H9 (cell line): ENCODE measurements at regions not wholly inside any gene's neighbourhood (a gene's known extent, or its start where the extent isn't known, plus 50 kb on each side); places are given as distances from the start of the nearest gene placed in this dataset.

Source experiments
- DNase-seq: peaks from one replicate; pipeline ENCODE4 v3.0.0-alpha.2; 2017
- H2AFZ ChIP-seq: one replicate; pipeline ENCODE4 v1.6.1; 2013; ENCODE audit warnings: mild to moderate bottlenecking, low read length, control low read depth, moderate library complexity
- H2AK5ac ChIP-seq: 2 replicates; pipeline ENCODE4 v1.6.1; 2013; ENCODE audit warnings: low read length, control low read depth, mixed read lengths; ENCODE audit not compliant: insufficient read length
- H2BK120ac ChIP-seq: one replicate; pipeline ENCODE4 v1.6.1; 2013; ENCODE audit warnings: low read depth, mild to moderate bottlenecking, low read length, control low read depth, inconsistent platforms; ENCODE audit not compliant: poor library complexity, severe bottlenecking
- H2BK12ac ChIP-seq: 2 replicates; pipeline ENCODE4 v1.6.1; 2013; ENCODE audit warnings: low read length, control low read depth, mixed read lengths, low read depth; ENCODE audit not compliant: insufficient read length
- H2BK15ac ChIP-seq: 2 replicates; pipeline ENCODE4 v1.6.1; 2013; ENCODE audit warnings: low read depth, low read length, control low read depth
- H2BK20ac ChIP-seq: one replicate; pipeline ENCODE4 v1.6.1; 2013; ENCODE audit warnings: low read depth, mild to moderate bottlenecking, low read length, control low read depth, inconsistent platforms; ENCODE audit not compliant: poor library complexity, severe bottlenecking
- H2BK5ac ChIP-seq: 2 replicates; pipeline ENCODE4 v1.6.1; 2013; ENCODE audit warnings: low read length, control low read depth, mixed read lengths; ENCODE audit not compliant: insufficient read length
- H3K14ac ChIP-seq: 2 replicates; pipeline ENCODE4 v1.6.1; 2013; ENCODE audit warnings: low read length, control low read depth; ENCODE audit not compliant: insufficient read depth
- H3K18ac ChIP-seq: 2 replicates; pipeline ENCODE4 v1.6.1; 2013; ENCODE audit warnings: low read depth, mild to moderate bottlenecking, mixed read lengths, low read length, control low read depth; ENCODE audit not compliant: insufficient read length
- H3K23ac ChIP-seq: 2 replicates; pipeline ENCODE4 v1.6.1; 2013; ENCODE audit warnings: low read length, control low read depth, mixed read lengths, low read depth; ENCODE audit not compliant: insufficient read length
- H3K23me2 ChIP-seq: 2 replicates; pipeline ENCODE4 v1.6.1; 2013; ENCODE audit warnings: low read depth, mild to moderate bottlenecking, mixed read lengths, low read length, control low read depth; ENCODE audit not compliant: insufficient read length, poor library complexity, severe bottlenecking
- H3K27ac ChIP-seq: 2 replicates; pipeline ENCODE4 v1.5.1; 2013; ENCODE audit warnings: low read length, control low read depth, mixed read lengths, low read depth; ENCODE audit not compliant: insufficient read length
- H3K27me3 ChIP-seq: 2 replicates; pipeline ENCODE4 v1.6.1; 2013; ENCODE audit warnings: low read length, control low read depth, inconsistent platforms; ENCODE audit not compliant: insufficient read depth
- H3K4ac ChIP-seq: 2 replicates; pipeline ENCODE4 v1.6.1; 2013; ENCODE audit warnings: low read depth, mild to moderate bottlenecking, control low read depth, inconsistent platforms, low read length, moderate library complexity
- H3K4me1 ChIP-seq: 2 replicates; pipeline ENCODE4 v1.6.1; 2013; ENCODE audit warnings: low read length, control low read depth, inconsistent platforms; ENCODE audit not compliant: insufficient read depth
- H3K4me2 ChIP-seq: 2 replicates; pipeline ENCODE4 v1.6.1; 2013; ENCODE audit warnings: low read length, control low read depth, mixed read lengths; ENCODE audit not compliant: insufficient read length, insufficient read depth
- H3K56ac ChIP-seq: 2 replicates; pipeline ENCODE4 v1.6.1; 2013; ENCODE audit warnings: low read depth, mild to moderate bottlenecking, mixed read lengths, low read length, control low read depth; ENCODE audit not compliant: insufficient read length
- H3K79me1 ChIP-seq: 2 replicates; pipeline ENCODE4 v1.6.1; 2013; ENCODE audit warnings: low read depth, mild to moderate bottlenecking, moderate library complexity, low read length, control low read depth, inconsistent platforms; ENCODE audit not compliant: insufficient read depth, poor library complexity, severe bottlenecking
- H3K79me2 ChIP-seq: 2 replicates; pipeline ENCODE4 v1.6.1; 2013; ENCODE audit warnings: low read length, control low read depth, inconsistent platforms; ENCODE audit not compliant: insufficient read depth
- H3K9ac ChIP-seq: 2 replicates; pipeline ENCODE4 v1.6.1; 2013; ENCODE audit warnings: low read length, control low read depth, mixed read lengths; ENCODE audit not compliant: insufficient read length; ENCODE audit errors: extremely low read depth
- H3K9me3 ChIP-seq: one replicate; pipeline ENCODE4 v1.6.1; 2013; ENCODE audit warnings: low read depth, low read length, inconsistent platforms; ENCODE audit not compliant: control insufficient read depth
- H3T11ph ChIP-seq: one replicate; pipeline ENCODE4 v1.6.1; 2013; ENCODE audit warnings: mild to moderate bottlenecking, low read length, control low read depth, inconsistent platforms
- H4K20me1 ChIP-seq: one replicate; pipeline ENCODE4 v1.6.1; 2013; ENCODE audit not compliant: control insufficient read depth, insufficient read length, insufficient read depth
- H4K5ac ChIP-seq: 2 replicates; pipeline ENCODE4 v1.6.1; 2013; ENCODE audit warnings: low read depth, mild to moderate bottlenecking, mixed read lengths, low read length, control low read depth; ENCODE audit not compliant: insufficient read length
- H4K8ac ChIP-seq: replicated peaks from 2 replicates; pipeline ENCODE4 v1.6.1; 2013; ENCODE audit warnings: low read length, control low read depth, mixed read lengths, low read depth; ENCODE audit not compliant: insufficient read length
- H4K91ac ChIP-seq: 2 replicates; pipeline ENCODE4 v1.6.1; 2013; ENCODE audit warnings: low read depth, mild to moderate bottlenecking, moderate library complexity, mixed read lengths, low read length, control low read depth; ENCODE audit not compliant: insufficient read length
- H3K27ac Mint-ChIP-seq, 3 experiments: 2 replicates in 2 of 3; 3 replicates in 1 of 3; pipeline ENCODE4 v1.8.0; 2020 to 2021; ENCODE audit warnings: mixed read lengths in 3 of 3, mild to moderate bottlenecking in 1 of 3, moderate library complexity in 1 of 3
- H3K27me3 Mint-ChIP-seq: 2 replicates; pipeline ENCODE4 v1.8.0; 2021; ENCODE audit warnings: low read depth, mild to moderate bottlenecking, moderate library complexity, mixed read lengths
- H3K36me3 Mint-ChIP-seq, 3 experiments: 2 replicates in 2 of 3; 3 replicates in 1 of 3; pipeline ENCODE4 v1.8.0; 2020 to 2021; ENCODE audit warnings: low read depth in 3 of 3, mixed read lengths in 3 of 3; ENCODE audit not compliant: insufficient read depth in 1 of 3
- H3K4me1 Mint-ChIP-seq, 2 experiments: 2 replicates each; pipeline ENCODE4 v1.8.0; 2020; ENCODE audit warnings: mixed read lengths in 2 of 2
- H3K4me3 Mint-ChIP-seq, 2 experiments: 2 replicates in 1 of 2; 3 replicates in 1 of 2; pipeline ENCODE4 v1.8.0; 2020 to 2021; ENCODE audit warnings: mild to moderate bottlenecking in 2 of 2, mixed read lengths in 2 of 2, moderate library complexity in 1 of 2
- H3K9me3 Mint-ChIP-seq, 2 experiments: 2 replicates in 1 of 2; 3 replicates in 1 of 2; pipeline ENCODE4 v1.8.0; 2020; ENCODE audit warnings: mild to moderate bottlenecking in 2 of 2, mixed read lengths in 2 of 2, moderate library complexity in 1 of 2
- CTCF ChIP-seq: fragments of 200-600 bp; sonication (generic); conservative IDR thresholded peaks from 3 replicates; pipeline ENCODE4 v1.8.0; 2021; ENCODE audit warnings: antibody characterized with exemption, mild to moderate bottlenecking
- WGBS: extraction: QIAGEN DNeasy Blood & Tissue Kit; methylation state at CpG from one replicate; pipeline ENCODE4 v1.1.7; 2013; ENCODE audit warnings: missing lambda C conversion rate, low lambda C conversion rate, mixed read lengths; ENCODE audit not compliant: insufficient read length; ENCODE audit errors: extremely low coverage; 5-methylcytosine and 5-hydroxymethylcytosine counted together

DNA sequence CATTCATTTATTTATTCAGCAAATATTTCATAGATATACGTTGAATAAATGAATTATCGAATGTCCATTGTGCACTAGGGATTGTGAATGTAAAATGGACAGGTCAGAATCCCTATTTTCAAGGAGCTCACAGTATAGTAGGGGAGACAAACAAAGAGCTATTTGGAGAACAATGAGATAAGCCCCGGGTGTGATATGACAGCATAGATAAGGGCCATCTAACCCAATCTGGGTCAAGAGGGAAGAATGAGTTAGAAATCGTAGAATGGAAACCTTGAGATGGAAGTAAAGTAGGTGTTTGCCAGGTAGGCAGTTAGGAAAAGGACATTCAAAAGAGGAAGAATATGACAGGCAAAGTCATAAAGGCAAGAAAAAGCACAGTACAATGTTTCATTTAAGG is 132.2 kb upstream of the GOLGA6L4 start:
- Histone ChIP-seq H4K91ac (no peak overlapping the region), H3K23me2 (no peaks in the 10 kb centered on the region), H2BK5ac (no peak overlapping the region), H2AK5ac (no peak overlapping the region), H3K9ac (no peak overlapping the region), H3T11ph (no peak overlapping the region), H3K4me2 (no peak overlapping the region), H3K4me1 (no peaks in the 10 kb centered on the region), H3K18ac (no peak overlapping the region), H4K20me1 (no peaks in the 10 kb centered on the region), H2BK12ac (no peak overlapping the region), H2AFZ (no peak overlapping the region), H3K4ac (no peak overlapping the region), H3K56ac (no peak overlapping the region), H3K79me1 (no peaks in the 10 kb centered on the region), H2BK120ac (no peak overlapping the region), H3K79me2 (no peaks in the 10 kb centered on the region), H3K14ac (no peak overlapping the region), H4K5ac (no peak overlapping the region), H2BK20ac (no peak overlapping the region), H2BK15ac (no peak overlapping the region), H3K27ac (no peak overlapping the region), H4K8ac (no peak overlapping the region), H3K27me3 (no peaks in the 10 kb centered on the region), H3K9me3 (no peaks in the 10 kb centered on the region), H3K23ac (no peak overlapping the region)
- no CpG with 5 or more reads among the region's 4 CpGs for WGBS
- Mint-ChIP-seq H3K4me1 (no peaks in the 10 kb centered on the region), H3K27ac (no peak overlapping the region), H3K36me3 (no peaks in the 10 kb centered on the region), H3K9me3 (no peaks in the 10 kb centered on the region), H3K27me3 (0 out of 2 replicates have a peak, but pooled peaks cover 1% of the 10 kb centered on the region), H3K4me3 (no peak overlapping the region)
- no peak for DNase-seq
- no peak for TF ChIP-seq CTCF
